ENCODE measurements at regions not wholly inside any gene's neighbourhood (a gene's known extent, or its start where the extent isn't known, plus 50 kb on each side); places are given as distances from the start of the nearest gene placed in this dataset.

- intact Hi-C loops (cut with micrococcal nuclease; ENCODE audit: unreplicated experiment) (no loop called here), in situ Hi-C loops (cut with HindIII; ENCODE audit: extremely low pct_ligation_motif_present, low pct_unique_long_range_greater_than_20kb) (no loop called here)
- H3K27me3 ChIP-seq (ENCODE audit: control insufficient read depth in 1 of 2, insufficient read depth in 2 of 2, low read length in 2 of 2) = no peaks in the 10 kb centered on the region
- H3K27ac ChIP-seq (ENCODE audit: extremely low read length, insufficient read depth, low read length) = no peak overlapping the region
- H4K20me1 ChIP-seq (ENCODE audit: insufficient read depth, low read length) = no peaks in the 10 kb centered on the region
- BruUV-seq (replicated peaks) = no TSS peak
- ATAC-seq = no peak
- H2AFZ ChIP-seq (ENCODE audit: low read length) = no peak overlapping the region
- ChIA-PET POLR2A (no interaction called here), CTCF (ENCODE audit: low intra/inter-chr PET ratio, low total read pairs) (no interaction called here)
- H3K4me3 ChIP-seq (replicated peaks in 1 of 3; ENCODE audit: insufficient read depth in 1 of 3, low read depth in 2 of 3, low read length in 3 of 3) = no peak overlapping the region
- H3K9me3 ChIP-seq (ENCODE audit: low read length) = no peaks in the 10 kb centered on the region
- DNase-seq (ENCODE audit: low spot score) = no peak
- no peaks in the 10 kb centered on the region for H3K36me3 ChIP-seq (replicated peaks in 1 of 2; ENCODE audit: control insufficient read depth in 1 of 2, insufficient read depth in 2 of 2, low read length in 2 of 2)
- H3K4me2 ChIP-seq (ENCODE audit: low read depth, low read length) = no peak overlapping the region
- H3K4me1 ChIP-seq (ENCODE audit: insufficient read depth, low read length) = no peaks in the 10 kb centered on the region
- H3K9ac ChIP-seq (ENCODE audit: insufficient read depth, low read depth, low read length) = no peak overlapping the region
- H3K79me2 ChIP-seq (ENCODE audit: insufficient read depth, low read length) = no peaks in the 10 kb centered on the region
- FAIRE-seq = no peak
- TF ChIP-seq SNRNP70 (IDR thresholded peaks at IDR 0.05; ENCODE audit: low read depth, low read length) (no peak), ZNF343 (CRISPR knock-in tag; IDR thresholded peaks at IDR 0.05) (no peak), KLF15 (CRISPR knock-in tag; IDR thresholded peaks at IDR 0.05; ENCODE audit: borderline replicate concordance) (no peak), KLF6 (CRISPR knock-in tag; IDR thresholded peaks at IDR 0.05) (no peak), ZNF263 (CRISPR knock-in tag; IDR thresholded peaks at IDR 0.05) (no peak), ZBTB44 (CRISPR knock-in tag; IDR thresholded peaks at IDR 0.05) (no peak), ZFAT (CRISPR knock-in tag; conservative IDR thresholded peaks at IDR 0.05) (no peak), ZNF7 (CRISPR knock-in tag; IDR thresholded peaks at IDR 0.05) (no peak), SIX1 (CRISPR knock-in tag; IDR thresholded peaks at IDR 0.05; ENCODE audit: borderline replicate concordance) (no peak), SMYD3 (CRISPR knock-in tag; IDR thresholded peaks at IDR 0.05) (no peak), ATF4 (CRISPR knock-in tag; IDR thresholded peaks at IDR 0.05) (no peak), BORCS8-MEF2B (CRISPR knock-in tag; IDR thresholded peaks at IDR 0.05) (no peak), TFDP2 (CRISPR knock-in tag; IDR thresholded peaks at IDR 0.05) (no peak), ZNF430 (CRISPR knock-in tag; IDR thresholded peaks at IDR 0.05) (no peak), NFRKB (IDR thresholded peaks at IDR 0.05) (no peak), GPN1 (CRISPR knock-in tag; IDR thresholded peaks at IDR 0.05; ENCODE audit: borderline replicate concordance) (no peak)
Observed at GRCh38 chr4:66565801-66566200, 895.5 kb upstream of the EPHA5 start.

Data from HepG2 (cell line).